GM12875 (cell line): ENCODE measurements at regions not wholly inside any gene's neighbourhood (a gene's known extent, or its start where the extent isn't known, plus 50 kb on each side); places are given as distances from the start of the nearest gene placed in this dataset.

ENCODE experiments used
- H3K4me3 ChIP-seq: one replicate; pipeline ENCODE4 v1.5.1; 2011; ENCODE audit warnings: low read depth, low read length, control low read depth
- TF ChIP-seq, protein P1 (sequence below): IDR thresholded peaks from 2 replicates; pipeline ENCODE4 v1.5.1; 2011; ENCODE audit warnings: low read depth, mild to moderate bottlenecking, control low read depth, inconsistent platforms, low read length, moderate library complexity, borderline replicate concordance; ENCODE audit not compliant: insufficient read depth

DNA sequence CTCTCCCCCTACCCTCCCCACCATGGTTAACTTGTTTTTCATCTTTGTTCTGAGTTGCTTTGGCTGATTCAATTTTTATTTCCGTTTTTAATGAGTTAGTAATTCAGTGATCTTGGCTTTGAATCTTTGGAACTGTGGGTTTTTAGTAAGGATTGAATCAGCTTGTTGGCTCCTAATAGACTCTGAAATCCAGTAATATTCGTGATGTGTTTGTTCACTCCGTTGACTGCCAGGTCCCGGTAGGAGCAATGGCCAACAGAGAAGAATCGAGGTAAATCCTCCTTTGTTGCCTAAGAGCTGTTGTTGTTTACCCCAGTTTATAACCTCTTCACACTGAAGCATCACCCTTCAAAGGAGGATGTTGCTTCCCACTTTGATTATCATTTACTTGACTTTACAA, 92.7 kb downstream of the PCSK1 start:
- H3K4me3 ChIP-seq = no peak overlapping the region
- TF ChIP-seq, protein P1, sequence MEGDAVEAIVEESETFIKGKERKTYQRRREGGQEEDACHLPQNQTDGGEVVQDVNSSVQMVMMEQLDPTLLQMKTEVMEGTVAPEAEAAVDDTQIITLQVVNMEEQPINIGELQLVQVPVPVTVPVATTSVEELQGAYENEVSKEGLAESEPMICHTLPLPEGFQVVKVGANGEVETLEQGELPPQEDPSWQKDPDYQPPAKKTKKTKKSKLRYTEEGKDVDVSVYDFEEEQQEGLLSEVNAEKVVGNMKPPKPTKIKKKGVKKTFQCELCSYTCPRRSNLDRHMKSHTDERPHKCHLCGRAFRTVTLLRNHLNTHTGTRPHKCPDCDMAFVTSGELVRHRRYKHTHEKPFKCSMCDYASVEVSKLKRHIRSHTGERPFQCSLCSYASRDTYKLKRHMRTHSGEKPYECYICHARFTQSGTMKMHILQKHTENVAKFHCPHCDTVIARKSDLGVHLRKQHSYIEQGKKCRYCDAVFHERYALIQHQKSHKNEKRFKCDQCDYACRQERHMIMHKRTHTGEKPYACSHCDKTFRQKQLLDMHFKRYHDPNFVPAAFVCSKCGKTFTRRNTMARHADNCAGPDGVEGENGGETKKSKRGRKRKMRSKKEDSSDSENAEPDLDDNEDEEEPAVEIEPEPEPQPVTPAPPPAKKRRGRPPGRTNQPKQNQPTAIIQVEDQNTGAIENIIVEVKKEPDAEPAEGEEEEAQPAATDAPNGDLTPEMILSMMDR = no peak

DNA sequence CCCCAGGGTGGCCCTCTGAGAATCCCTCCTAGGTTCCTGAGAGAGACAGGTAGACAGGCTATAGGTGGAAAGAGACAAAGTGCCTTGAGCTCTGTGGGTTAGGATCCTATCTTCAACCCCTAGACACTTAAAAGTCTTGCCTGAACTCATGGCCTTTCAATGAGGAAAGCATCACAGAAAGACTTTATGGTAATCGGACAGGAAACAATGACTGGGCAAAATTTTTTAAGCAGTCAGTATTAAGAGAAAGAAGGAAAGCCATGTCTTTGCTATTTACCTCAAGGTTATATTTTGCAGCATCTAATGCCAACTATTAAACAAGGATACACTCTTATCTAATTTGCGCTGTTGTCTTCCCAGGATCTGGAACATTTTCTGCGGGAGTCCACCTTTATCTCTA, 93.2 kb downstream of the PCSK1 start:
- H3K4me3 ChIP-seq = no peak overlapping the region
- TF ChIP-seq, protein P1 = no peak

DNA sequence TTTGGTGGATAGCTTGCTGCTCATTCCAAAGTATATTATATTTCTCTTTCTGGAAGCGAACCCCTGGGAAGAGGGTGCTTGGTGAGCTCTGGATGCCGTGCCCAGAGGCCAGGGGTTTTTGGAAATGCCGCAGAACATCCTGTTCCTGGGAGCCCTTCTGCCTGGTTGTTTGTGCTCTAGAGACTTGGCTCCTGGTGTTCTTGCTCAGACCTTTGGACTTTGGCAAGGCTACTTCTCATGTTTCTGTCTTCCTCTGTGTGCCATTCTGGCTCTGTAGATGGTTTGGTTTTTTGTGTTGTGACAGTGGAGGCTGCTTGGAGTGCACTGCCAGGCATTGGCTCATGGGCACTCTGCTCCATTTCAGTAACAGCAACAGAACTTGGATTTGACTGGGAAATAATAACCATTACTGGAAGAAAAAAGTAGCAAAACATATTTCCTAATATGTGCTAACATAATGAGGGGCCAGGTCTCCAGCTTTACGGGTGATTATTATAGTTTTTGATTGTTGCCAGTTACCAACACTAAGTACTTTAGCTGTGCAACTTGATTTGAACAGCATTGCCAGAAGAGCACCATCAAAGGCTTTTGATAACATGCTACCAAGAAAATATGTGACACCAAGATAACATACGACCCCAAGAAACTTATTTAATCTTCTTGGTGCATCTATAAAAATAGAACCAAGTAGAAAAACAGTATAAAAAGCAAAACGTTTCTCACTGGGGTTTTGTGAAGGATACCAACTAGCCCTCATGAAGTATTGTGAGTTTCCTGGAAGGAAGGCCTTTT, 94.2 kb downstream of the PCSK1 start:
- TF ChIP-seq, protein P1 = no peak
- H3K4me3 ChIP-seq = no peak overlapping the region

DNA sequence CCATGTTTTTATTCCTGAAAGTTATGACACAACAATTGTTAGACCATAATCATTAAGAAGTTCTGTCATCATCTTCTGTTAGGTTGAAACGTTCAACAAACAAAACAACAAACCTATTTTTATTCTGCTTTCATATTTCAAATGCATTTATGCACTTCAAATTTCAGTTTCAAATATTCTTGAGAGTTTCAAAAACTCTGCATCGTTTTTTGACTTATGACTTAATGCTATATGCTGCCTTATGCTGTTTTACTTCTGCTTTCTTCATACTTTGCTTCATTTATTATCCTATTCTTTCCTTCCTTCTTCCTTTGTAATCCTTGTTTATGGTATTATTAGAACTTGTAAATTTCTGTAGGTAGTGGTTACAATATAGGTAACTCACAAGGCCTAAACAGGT, 95.0 kb downstream of the PCSK1 start:
- no peak overlapping the region for H3K4me3 ChIP-seq
- TF ChIP-seq, protein P1 = no peak

DNA sequence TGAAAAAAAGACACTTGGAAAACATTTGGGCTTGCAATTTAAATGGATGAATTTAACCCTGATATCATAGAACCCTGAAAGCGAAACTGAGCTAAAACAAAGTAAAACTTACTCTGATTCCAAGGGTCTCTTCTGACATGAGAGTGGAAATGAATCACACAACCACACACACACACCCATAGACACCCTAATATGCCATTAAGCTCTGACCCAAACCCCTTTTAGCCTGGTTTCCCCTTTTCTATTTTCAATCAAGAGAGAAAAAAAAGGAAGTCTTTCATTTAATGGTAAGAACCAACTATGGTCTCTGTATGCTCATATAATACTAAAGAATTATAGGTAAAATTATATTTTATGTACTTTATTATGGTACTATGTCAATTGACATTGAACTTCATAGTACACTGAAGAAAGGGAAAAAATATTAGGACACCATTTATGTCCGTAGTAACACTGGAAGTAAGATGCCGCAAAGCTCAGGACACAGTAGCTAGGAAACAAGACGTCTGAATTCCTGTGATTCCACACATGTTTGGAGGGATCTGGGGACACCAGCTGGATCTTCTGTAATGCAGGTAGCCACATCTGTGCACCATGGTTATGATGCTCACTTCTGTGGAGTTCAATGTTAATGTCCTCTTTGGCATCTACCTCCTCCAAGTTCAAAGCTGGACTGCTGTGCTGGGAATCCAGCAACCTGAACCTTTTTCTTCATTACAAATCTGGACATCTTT, 95.8 kb downstream of the PCSK1 start:
- TF ChIP-seq, protein P1 = no peak
- no peak overlapping the region for H3K4me3 ChIP-seq

DNA sequence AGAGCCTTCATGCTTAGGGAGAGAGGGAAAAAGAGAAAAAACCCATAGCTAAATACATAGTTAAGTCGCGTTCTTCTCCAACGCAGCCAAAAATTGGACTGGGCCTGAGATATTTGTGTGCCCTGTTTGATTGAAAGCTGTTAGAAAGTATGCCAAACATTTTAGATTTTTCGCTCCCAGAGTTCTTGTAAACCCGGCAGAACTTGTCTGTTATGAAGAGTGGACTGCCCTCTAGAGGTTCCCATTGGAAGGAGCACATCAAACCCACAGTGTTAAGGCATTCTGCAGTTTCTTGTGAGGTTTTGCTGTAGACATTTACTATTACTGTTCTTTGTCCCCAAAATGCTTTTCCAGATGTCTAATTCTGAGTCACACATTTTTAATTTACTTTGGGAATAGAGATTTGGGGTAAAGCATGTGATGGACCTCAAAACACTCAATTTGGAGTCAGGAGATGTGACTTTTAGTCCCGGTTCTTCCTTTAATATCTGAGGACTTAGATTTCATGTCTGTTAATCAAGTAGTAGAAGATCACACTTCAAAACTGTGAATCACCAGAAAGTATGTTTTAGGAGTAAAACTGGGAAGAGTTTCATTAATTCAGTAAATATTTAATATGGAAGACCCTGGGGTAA, 96.6 kb downstream of the PCSK1 start:
- TF ChIP-seq, protein P1 = peak; percentile 71
- no peak overlapping the region for H3K4me3 ChIP-seq
